C4-2B (cell line): ENCODE measurements at regions not wholly inside any gene's neighbourhood (a gene's known extent, or its start where the extent isn't known, plus 50 kb on each side); places are given as distances from the start of the nearest gene placed in this dataset.

ENCODE experiments used
- ZFX ChIP-seq: fragments of 450-650 bp; IDR thresholded peaks from 2 replicates; pipeline ENCODE4 v1.6.1; 2017
- TF ChIP-seq, protein P1 (sequence below): fragments of 450-650 bp; conservative IDR thresholded peaks from 2 replicates; pipeline ENCODE4 v1.5.1; 2017; ENCODE audit warnings: mild to moderate bottlenecking

DNA sequence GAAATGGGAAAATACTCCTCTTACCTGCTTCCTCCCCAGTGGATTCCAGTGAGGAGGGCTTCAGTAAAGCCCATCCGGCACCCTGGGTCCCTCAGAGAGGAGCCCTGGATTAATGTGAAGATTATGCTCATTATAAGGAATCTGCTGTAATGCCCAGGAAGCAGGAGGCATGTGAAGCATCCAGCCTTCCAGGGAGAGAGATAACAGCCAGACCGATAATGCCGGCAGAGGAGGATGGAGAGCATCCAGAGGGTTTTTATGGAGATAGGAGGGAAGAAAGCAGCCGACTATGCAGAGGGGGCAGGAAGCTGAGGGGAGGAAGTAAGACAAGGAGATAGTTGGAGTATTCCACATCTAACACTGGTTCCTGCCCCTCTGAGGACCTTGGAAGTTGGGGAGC is 53.7 kb upstream of the TMEM132E start:
- TF ChIP-seq, protein P1, sequence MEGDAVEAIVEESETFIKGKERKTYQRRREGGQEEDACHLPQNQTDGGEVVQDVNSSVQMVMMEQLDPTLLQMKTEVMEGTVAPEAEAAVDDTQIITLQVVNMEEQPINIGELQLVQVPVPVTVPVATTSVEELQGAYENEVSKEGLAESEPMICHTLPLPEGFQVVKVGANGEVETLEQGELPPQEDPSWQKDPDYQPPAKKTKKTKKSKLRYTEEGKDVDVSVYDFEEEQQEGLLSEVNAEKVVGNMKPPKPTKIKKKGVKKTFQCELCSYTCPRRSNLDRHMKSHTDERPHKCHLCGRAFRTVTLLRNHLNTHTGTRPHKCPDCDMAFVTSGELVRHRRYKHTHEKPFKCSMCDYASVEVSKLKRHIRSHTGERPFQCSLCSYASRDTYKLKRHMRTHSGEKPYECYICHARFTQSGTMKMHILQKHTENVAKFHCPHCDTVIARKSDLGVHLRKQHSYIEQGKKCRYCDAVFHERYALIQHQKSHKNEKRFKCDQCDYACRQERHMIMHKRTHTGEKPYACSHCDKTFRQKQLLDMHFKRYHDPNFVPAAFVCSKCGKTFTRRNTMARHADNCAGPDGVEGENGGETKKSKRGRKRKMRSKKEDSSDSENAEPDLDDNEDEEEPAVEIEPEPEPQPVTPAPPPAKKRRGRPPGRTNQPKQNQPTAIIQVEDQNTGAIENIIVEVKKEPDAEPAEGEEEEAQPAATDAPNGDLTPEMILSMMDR: no peak
- TF ChIP-seq ZFX: no peak
